ENCODE measurements at regions not wholly inside any gene's neighbourhood (a gene's known extent, or its start where the extent isn't known, plus 50 kb on each side); places are given as distances from the start of the nearest gene placed in this dataset.
"Not testable (repeated sequence)": the region's sequence is repeated elsewhere in the genome, so short reads cannot be mapped to it uniquely, and the experiment has no call there.

DNA sequence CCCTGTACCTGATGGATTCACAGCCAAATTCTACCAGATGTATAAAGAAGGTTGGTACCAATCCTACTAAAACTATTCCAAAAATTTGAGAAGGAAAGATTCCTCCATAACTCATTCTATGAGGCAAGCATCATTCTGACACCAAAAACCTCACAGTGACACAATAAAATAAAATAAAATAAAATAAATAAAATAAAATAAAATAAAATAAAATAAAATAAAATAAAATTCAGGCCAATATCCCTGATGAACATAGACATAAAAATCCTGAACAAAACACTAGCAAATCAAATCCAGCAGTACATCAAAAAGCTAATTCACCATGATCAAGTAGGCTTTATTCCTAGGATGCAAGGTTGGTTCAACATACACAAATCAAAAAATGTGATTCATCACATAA is 108.1 kb downstream of the PROX1 start:
- intact Hi-C loops (cut with DNase I; ENCODE audit: low total_unique reads); H3K9me3 ChIP-seq: not testable (repeated sequence)

DNA sequence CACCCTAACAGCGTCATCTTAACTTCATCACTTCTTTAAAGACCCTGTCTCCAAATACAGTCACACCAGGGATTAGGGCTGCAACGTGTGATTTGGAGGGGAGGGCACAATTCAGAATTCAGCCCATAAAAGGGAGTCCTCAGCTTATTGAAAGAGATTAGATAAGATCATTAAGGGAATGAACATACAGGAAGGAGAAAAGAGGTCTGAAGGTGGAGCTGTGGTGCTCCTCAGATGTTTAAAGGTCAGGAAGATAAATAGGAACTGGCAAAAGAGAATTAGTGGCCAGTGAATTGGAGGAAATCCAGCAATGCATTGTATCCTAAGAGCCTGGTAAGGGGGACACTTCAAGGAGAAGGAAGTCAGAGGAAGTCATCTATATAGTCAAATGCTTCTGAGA is 113.5 kb downstream of the PROX1 start:
- Histone ChIP-seq H3K4me3 (no peak overlapping the region), H3K9me3 (no peaks in the 10 kb centered on the region), H3K36me3 (ENCODE audit: low read depth, missing control alignments) (no peaks in the 10 kb centered on the region), H3K27ac (no peak overlapping the region), H3K4me1 (no peaks in the 10 kb centered on the region), H3K27me3 (no peaks in the 10 kb centered on the region)
- TF ChIP-seq, protein P1, sequence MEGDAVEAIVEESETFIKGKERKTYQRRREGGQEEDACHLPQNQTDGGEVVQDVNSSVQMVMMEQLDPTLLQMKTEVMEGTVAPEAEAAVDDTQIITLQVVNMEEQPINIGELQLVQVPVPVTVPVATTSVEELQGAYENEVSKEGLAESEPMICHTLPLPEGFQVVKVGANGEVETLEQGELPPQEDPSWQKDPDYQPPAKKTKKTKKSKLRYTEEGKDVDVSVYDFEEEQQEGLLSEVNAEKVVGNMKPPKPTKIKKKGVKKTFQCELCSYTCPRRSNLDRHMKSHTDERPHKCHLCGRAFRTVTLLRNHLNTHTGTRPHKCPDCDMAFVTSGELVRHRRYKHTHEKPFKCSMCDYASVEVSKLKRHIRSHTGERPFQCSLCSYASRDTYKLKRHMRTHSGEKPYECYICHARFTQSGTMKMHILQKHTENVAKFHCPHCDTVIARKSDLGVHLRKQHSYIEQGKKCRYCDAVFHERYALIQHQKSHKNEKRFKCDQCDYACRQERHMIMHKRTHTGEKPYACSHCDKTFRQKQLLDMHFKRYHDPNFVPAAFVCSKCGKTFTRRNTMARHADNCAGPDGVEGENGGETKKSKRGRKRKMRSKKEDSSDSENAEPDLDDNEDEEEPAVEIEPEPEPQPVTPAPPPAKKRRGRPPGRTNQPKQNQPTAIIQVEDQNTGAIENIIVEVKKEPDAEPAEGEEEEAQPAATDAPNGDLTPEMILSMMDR (IDR thresholded peaks at IDR 0.05) = no peak
- no peak for TF ChIP-seq POLR2A (IDR thresholded peaks at IDR 0.05)
- intact Hi-C loops (cut with DNase I; ENCODE audit: low total_unique reads) = no loop called here
- 71 to 72% methylated on average over 2 of the region's 2 CpGs for WGBS, 2 donors
- no peak for DNase-seq

More for the DNA sequence above, 108.1 kb downstream of the PROX1 start:
- DNase-seq; H3K4me3 ChIP-seq; H3K4me1 ChIP-seq; H3K36me3 ChIP-seq (ENCODE audit: low read depth, missing control alignments); H3K27me3 ChIP-seq; H3K27ac ChIP-seq: not testable (repeated sequence)

DNA sequence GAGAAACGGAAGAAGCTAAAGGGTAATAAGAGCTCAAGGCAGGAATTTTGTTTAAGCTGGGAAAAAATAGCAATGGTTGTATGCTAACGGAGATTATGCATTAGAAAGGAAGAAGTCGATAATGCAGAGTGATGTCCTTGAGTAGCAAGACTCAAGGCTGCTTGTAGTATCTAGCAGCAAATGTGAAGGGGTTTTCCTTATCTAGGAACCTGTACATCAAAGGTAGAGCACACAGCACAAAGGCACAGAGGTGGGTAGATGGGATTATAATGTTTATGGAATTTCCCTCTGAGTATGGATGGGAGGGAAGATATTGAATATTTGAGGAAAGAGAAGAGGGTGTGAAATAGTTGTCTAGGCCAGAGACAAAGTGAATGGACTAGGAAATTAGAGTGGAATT is 114.1 kb downstream of the PROX1 start:
- 54 to 56% methylated on average over 3 of the region's 3 CpGs for WGBS, 2 donors
- no peaks in the 10 kb centered on the region for H3K36me3 ChIP-seq (ENCODE audit: low read depth, missing control alignments)
- no peak for DNase-seq

DNA sequence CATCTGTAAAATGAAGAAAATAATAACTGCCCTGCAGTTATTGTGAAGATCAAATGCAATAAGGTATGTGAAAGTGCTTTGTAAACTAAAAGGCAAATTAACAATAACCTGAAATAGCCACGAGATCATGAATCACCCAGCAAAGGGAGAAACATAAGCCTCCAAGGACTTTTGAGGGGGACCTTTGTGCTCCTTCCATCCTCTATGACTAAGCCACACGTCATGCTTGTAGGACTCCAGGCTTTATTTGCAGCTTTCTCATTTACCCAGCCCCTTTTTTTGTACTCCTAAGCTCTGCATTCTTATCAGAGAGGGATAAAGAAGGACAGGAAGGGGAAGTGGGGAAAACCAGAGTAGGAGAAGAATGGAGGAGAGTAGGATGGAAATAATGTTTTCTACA is 115.1 kb downstream of the PROX1 start:
- H3K9me3 ChIP-seq = no peaks in the 10 kb centered on the region

More for the DNA sequence above, 114.1 kb downstream of the PROX1 start:
- Histone ChIP-seq H3K4me1 (no peaks in the 10 kb centered on the region), H3K27ac (no peak overlapping the region), H3K4me3 (no peak overlapping the region), H3K27me3 (no peaks in the 10 kb centered on the region), H3K9me3 (no peaks in the 10 kb centered on the region)
- intact Hi-C loops (cut with DNase I; ENCODE audit: low total_unique reads) = no loop called here
- TF ChIP-seq, protein P1 (IDR thresholded peaks at IDR 0.05) = no peak

DNA sequence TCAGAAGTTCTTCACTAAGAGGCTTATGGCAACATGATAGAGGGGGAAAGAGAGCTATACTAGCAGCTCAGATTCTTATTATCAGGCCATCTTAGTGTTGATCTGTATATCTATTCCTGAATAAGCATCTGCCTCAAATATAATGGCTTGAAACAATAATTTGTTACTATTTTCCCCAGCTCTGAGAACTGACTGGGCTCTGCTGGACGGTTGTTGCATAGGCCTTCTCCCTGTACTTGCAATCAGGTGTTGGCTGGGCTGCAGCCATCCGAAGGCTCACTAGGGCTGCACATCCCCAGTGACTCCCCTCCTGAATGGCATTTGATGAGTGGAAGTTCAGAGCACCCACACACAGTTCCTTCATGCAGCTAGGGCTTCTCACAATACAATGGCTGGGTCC is 116.0 kb downstream of the PROX1 start:
- DNase-seq = no peak
- Histone ChIP-seq H3K27ac (no peak overlapping the region), H3K27me3 (no peaks in the 10 kb centered on the region), H3K9me3 (no peaks in the 10 kb centered on the region), H3K4me1 (peaks cover 10% of the 10 kb centered on the region), H3K4me3 (no peak overlapping the region), H3K36me3 (ENCODE audit: low read depth, missing control alignments) (no peaks in the 10 kb centered on the region)
- 79 to 89% methylated on average over 2 of the region's 2 CpGs for WGBS, 2 donors
- TF ChIP-seq, protein P1 (IDR thresholded peaks at IDR 0.05) = no peak
- TF ChIP-seq POLR2A (IDR thresholded peaks at IDR 0.05) = no peak
- intact Hi-C loops (cut with DNase I; ENCODE audit: low total_unique reads) = no loop called here

More for the DNA sequence above, 115.1 kb downstream of the PROX1 start:
- intact Hi-C loops (cut with DNase I; ENCODE audit: low total_unique reads) = no loop called here
- Histone ChIP-seq H3K36me3 (ENCODE audit: low read depth, missing control alignments) (no peaks in the 10 kb centered on the region), H3K27me3 (no peaks in the 10 kb centered on the region), H3K4me1 (peaks cover 8% of the 10 kb centered on the region), H3K4me3 (no peak overlapping the region), H3K27ac (no peak overlapping the region)
- no peak for DNase-seq
- TF ChIP-seq, protein P1 (IDR thresholded peaks at IDR 0.05) = no peak
- no peak for TF ChIP-seq POLR2A (IDR thresholded peaks at IDR 0.05)
- 75 to 78% methylated on average over 2 of the region's 2 CpGs for WGBS, 2 donors
